ENCODE measurements at regions not wholly inside any gene's neighbourhood (a gene's known extent, or its start where the extent isn't known, plus 50 kb on each side); places are given as distances from the start of the nearest gene placed in this dataset.

DNA sequence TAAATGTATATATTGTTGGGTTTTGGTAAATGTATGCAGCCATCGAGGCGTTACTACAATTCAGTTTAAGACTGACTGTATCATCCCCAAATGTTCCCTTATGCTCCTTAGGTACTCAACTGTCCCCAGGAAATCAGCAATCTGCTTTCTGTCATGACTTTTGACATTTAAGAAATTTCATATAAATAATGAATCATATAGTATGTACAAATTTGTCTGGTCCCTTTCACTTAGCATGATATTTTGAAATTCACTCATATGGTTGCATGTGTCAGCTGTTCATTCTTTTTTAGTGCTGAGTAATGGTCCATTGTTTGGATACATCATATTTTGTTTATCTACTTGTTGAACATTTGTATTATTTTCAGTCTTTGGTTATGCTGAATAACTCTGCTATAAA lies 218.8 kb downstream of the C4orf33 start:
- DNase-seq (ENCODE audit: low spot score) = no peak
- TF ChIP-seq, protein P1, sequence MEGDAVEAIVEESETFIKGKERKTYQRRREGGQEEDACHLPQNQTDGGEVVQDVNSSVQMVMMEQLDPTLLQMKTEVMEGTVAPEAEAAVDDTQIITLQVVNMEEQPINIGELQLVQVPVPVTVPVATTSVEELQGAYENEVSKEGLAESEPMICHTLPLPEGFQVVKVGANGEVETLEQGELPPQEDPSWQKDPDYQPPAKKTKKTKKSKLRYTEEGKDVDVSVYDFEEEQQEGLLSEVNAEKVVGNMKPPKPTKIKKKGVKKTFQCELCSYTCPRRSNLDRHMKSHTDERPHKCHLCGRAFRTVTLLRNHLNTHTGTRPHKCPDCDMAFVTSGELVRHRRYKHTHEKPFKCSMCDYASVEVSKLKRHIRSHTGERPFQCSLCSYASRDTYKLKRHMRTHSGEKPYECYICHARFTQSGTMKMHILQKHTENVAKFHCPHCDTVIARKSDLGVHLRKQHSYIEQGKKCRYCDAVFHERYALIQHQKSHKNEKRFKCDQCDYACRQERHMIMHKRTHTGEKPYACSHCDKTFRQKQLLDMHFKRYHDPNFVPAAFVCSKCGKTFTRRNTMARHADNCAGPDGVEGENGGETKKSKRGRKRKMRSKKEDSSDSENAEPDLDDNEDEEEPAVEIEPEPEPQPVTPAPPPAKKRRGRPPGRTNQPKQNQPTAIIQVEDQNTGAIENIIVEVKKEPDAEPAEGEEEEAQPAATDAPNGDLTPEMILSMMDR (IDR thresholded peaks at IDR 0.05; ENCODE audit: extremely low read depth, missing control alignments) = no peak

DNA sequence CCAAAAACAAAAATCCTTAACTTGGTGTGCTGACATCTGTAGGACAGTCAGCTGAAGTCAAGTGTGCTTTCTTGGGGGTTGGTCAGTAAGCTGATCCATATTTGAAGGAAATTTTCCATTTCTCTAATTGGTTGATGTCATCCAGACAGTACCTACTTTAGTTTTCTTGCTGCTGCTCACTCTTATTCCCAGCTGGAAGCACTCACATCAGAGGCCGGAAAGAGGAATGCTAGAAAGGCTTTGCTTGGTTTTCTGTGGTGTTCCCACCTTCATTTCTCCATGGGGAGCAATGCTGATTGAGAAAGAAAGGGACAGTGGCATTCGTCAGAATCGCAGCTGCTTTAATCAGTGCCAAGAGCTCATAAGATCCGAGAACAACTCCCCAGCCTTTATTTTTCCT lies 227.0 kb downstream of the C4orf33 start:
- TF ChIP-seq, protein P1 (IDR thresholded peaks at IDR 0.05; ENCODE audit: extremely low read depth, missing control alignments) = no peak
- DNase-seq (ENCODE audit: low spot score) = no peak

DNA sequence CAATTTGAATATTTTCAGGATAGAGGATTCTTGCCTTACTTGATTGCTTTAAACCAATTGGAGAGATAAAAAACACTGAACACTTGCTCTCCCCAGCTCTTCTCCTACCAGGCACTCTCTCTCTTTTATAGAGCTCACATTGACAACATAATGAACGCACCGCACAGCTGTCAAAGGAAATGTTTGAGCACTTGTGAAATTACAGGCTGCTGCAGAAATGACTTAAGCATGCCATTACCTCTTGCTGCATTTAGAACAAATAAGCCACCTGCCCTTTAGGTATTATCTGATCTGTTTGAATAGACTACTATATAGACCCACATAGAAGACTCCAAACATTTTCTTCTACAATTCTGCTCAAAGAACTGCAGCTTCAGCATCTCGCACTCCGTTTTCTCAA lies 227.7 kb downstream of the C4orf33 start:
- TF ChIP-seq, protein P1 (IDR thresholded peaks at IDR 0.05; ENCODE audit: extremely low read depth, missing control alignments) = no peak
- DNase-seq (ENCODE audit: low spot score) = no peak

DNA sequence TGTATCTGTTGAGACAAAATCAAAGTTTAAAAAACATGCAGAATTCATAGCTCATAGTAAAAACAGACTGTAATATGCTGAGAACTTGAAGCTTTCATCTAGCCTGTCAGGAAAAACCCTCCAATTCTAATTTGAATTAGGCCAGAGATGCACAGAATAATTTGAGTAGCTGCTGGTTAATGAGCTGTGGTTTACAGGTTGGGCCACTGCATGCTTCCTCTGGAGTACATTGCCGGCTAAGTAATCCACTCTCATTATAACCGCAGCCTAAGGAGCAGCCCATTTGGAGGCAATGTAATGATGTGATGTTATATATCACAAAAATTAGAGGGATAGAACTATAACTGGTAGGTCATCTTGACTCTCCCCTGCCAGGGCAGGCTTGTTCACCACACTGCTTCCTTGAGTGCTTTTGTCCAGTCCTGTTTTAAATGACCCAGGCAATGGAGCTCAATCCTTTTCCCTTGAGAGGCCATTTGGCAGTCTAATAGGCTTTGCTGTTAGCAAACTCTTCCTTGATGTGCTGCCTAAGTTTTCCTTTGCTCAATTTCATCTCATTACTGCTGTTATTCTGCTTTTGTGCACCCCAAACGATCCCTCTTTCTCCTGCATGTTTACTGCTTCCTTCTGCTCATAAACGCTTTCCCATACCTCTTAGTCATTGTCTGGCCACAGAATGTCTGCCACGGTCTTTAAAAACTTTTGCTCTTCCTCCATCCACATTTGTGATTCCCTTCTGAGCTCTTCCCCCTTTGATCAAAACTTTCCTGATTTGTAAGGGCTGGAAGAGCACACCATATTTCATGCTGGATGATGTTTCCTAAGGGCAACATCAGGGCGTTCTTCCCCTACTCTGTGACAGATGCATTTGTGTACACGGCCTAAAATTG lies 230.9 kb downstream of the C4orf33 start:
- DNase-seq (ENCODE audit: low spot score) = no peak
- TF ChIP-seq, protein P1 (IDR thresholded peaks at IDR 0.05; ENCODE audit: extremely low read depth, missing control alignments) = no peak

DNA sequence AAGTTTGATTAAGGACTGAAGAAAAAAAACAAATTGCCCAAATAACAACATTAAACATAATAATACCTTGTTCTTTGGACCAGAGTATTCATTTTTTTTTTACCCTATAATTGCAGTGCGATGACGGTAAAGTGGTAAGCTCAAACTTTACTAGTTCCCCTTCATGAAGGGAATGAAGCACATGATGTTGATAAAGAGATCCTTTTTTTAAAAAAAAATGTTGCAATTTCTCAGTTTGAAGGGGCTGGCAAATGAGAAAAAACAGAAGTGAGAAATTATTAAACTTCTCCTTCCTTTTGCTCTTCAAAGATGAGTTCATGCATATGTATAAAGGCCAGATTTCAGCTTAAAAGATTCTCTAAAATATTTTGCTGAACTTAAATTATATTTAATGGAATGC lies 231.7 kb downstream of the C4orf33 start:
- no peak for DNase-seq (ENCODE audit: low spot score)
- TF ChIP-seq, protein P1 (IDR thresholded peaks at IDR 0.05; ENCODE audit: extremely low read depth, missing control alignments) = no peak

DNA sequence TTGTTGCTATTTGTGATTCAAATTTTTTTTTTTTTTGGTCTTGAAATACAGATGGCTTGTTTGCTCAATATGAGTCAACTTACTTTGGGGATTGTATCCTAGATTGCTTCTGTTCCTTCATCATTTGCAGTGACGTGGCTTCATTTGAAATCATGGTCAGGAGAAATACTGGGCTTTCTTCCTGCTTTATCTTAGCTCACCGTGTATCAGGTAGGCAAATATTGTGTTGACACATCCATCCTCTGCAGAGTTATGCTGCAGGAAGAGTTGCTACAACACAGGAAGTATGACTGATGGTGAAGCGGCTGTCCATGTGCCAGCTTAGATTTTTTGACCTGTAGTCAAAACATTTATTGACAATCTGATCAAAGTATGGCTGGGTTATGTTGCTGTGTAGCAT lies 232.2 kb downstream of the C4orf33 start:
- TF ChIP-seq, protein P1 (IDR thresholded peaks at IDR 0.05; ENCODE audit: extremely low read depth, missing control alignments) = no peak
- DNase-seq (ENCODE audit: low spot score) = no peak

DNA sequence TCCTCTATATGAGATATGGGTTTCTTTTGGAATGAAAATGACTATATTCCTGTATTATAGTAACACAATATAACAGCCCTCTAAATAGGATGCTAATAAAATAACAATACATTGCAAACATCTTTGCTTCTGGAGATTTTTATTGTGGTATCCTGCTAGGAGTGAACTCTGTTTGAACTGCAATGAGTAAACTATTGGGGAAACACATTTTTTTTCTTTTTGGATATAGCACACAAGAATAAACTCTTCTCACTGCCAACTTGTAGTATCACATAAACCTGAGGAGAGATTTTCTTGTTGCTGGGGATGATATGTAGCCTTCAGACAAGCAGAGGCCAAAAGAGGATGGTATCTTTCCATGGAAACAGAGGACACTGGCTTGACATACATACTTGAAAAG lies 238.2 kb downstream of the C4orf33 start:
- TF ChIP-seq, protein P1 (IDR thresholded peaks at IDR 0.05; ENCODE audit: extremely low read depth, missing control alignments) = no peak
- DNase-seq (ENCODE audit: low spot score) = no peak

All from GM20000 (cell line).